Mesendoderm (in vitro differentiated cells): ENCODE measurements at regions not wholly inside any gene's neighbourhood (a gene's known extent, or its start where the extent isn't known, plus 50 kb on each side); places are given as distances from the start of the nearest gene placed in this dataset.

Experiments used
- DNase-seq: peaks from one replicate; pipeline ENCODE4 v3.0.0; 2013
- H2AK5ac ChIP-seq: 2 replicates; pipeline ENCODE4 v1.6.1; 2013; ENCODE audit warnings: low read length, inconsistent platforms
- H2BK120ac ChIP-seq: 2 replicates; pipeline ENCODE4 v1.6.1; 2013; ENCODE audit warnings: low read depth, mild to moderate bottlenecking, low read length, moderate library complexity, mixed read lengths
- H2BK15ac ChIP-seq: replicated peaks from 2 replicates; pipeline ENCODE4 v1.6.1; 2013; ENCODE audit warnings: low read depth, mild to moderate bottlenecking, moderate library complexity
- H2BK5ac ChIP-seq: 2 replicates; pipeline ENCODE4 v1.6.1; 2013; ENCODE audit warnings: low read length, inconsistent platforms
- H3K18ac ChIP-seq: 2 replicates; pipeline ENCODE4 v1.6.1; 2013; ENCODE audit warnings: mild to moderate bottlenecking, low read length, mixed read lengths
- H3K23ac ChIP-seq: one replicate; pipeline ENCODE4 v1.6.1; 2013; ENCODE audit warnings: low read length
- H3K27ac ChIP-seq: 2 replicates; pipeline ENCODE4 v1.5.1; 2013; ENCODE audit warnings: low read depth, mild to moderate bottlenecking, inconsistent platforms, low read length, moderate library complexity
- H3K27me3 ChIP-seq: 2 replicates; pipeline ENCODE4 v1.6.1; 2013; ENCODE audit warnings: low read length, control low read depth, mild to moderate bottlenecking, inconsistent platforms; ENCODE audit not compliant: insufficient read depth, poor library complexity
- H3K36me3 ChIP-seq: 2 replicates; pipeline ENCODE4 v1.6.1; 2013; ENCODE audit warnings: low read length, inconsistent platforms; ENCODE audit not compliant: control insufficient read depth, insufficient read depth
- H3K4ac ChIP-seq: one replicate; pipeline ENCODE4 v1.6.1; 2013; ENCODE audit warnings: low read depth, mild to moderate bottlenecking, low read length, moderate library complexity
- H3K4me1 ChIP-seq: 2 replicates; pipeline ENCODE4 v1.6.1; 2013; ENCODE audit warnings: low read depth, low read length, inconsistent platforms; ENCODE audit not compliant: control insufficient read depth
- H3K4me2 ChIP-seq: 2 replicates; pipeline ENCODE4 v1.6.1; 2013; ENCODE audit warnings: low read length
- H3K4me3 ChIP-seq: 2 replicates; pipeline ENCODE4 v1.5.1; 2013; ENCODE audit warnings: mild to moderate bottlenecking, low read length
- H3K56ac ChIP-seq: one replicate; pipeline ENCODE4 v1.6.1; 2013; ENCODE audit warnings: low read length
- H3K79me1 ChIP-seq: 2 replicates; pipeline ENCODE4 v1.6.1; 2013; ENCODE audit warnings: low read length, inconsistent platforms
- H3K79me2 ChIP-seq: 2 replicates; pipeline ENCODE4 v1.6.1; 2013; ENCODE audit warnings: mild to moderate bottlenecking, low read length; ENCODE audit not compliant: control insufficient read depth, insufficient read depth
- H3K9ac ChIP-seq: 2 replicates; pipeline ENCODE4 v1.6.1; 2013; ENCODE audit warnings: low read length, inconsistent platforms
- H4K5ac ChIP-seq: one replicate; pipeline ENCODE4 v1.6.1; 2013; ENCODE audit warnings: low read length
- H4K8ac ChIP-seq: one replicate; pipeline ENCODE4 v1.6.1; 2013; ENCODE audit warnings: low read depth, mild to moderate bottlenecking, control low read depth, low read length, moderate library complexity
- WGBS: extraction: QIAGEN DNeasy Blood & Tissue Kit; methylation state at CpG from one replicate; pipeline ENCODE4 v1.1.7; 2013; ENCODE audit warnings: low lambda C conversion rate, missing lambda C conversion rate; ENCODE audit not compliant: insufficient coverage; ENCODE audit errors: extremely low coverage; 5-methylcytosine and 5-hydroxymethylcytosine counted together

- Histone ChIP-seq H3K4me3 (no peak overlapping the region), H3K4ac (no peak overlapping the region), H3K36me3 (no peaks in the 10 kb centered on the region), H3K4me1 (no peaks in the 10 kb centered on the region), H4K8ac (no peak overlapping the region), H3K4me2 (no peak overlapping the region), H2BK15ac (no peak overlapping the region), H3K27me3 (no peaks in the 10 kb centered on the region), H3K79me2 (no peaks in the 10 kb centered on the region), H2AK5ac (no peak overlapping the region), H3K56ac (no peak overlapping the region), H3K27ac (no peak overlapping the region), H2BK120ac (no peak overlapping the region), H3K9ac (no peak overlapping the region), H3K79me1 (no peaks in the 10 kb centered on the region), H3K23ac (no peak overlapping the region), H3K18ac (no peak overlapping the region), H4K5ac (no peak overlapping the region), H2BK5ac (no peak overlapping the region)
- no peak for DNase-seq
- no CpG with 5 or more reads among the region's 3 CpGs for WGBS
Observed at GRCh38 chr14:61950340-61950739, 188.1 kb downstream of the SNAPC1 start.

- Histone ChIP-seq H3K18ac (no peak overlapping the region), H3K4me1 (no peaks in the 10 kb centered on the region), H4K5ac (no peak overlapping the region), H3K56ac (no peak overlapping the region), H3K9ac (no peak overlapping the region), H2AK5ac (no peak overlapping the region), H3K27ac (no peak overlapping the region), H2BK5ac (no peak overlapping the region), H3K4me2 (no peak overlapping the region), H3K4me3 (no peak overlapping the region), H3K79me2 (no peaks in the 10 kb centered on the region), H3K79me1 (no peaks in the 10 kb centered on the region), H3K4ac (no peak overlapping the region), H4K8ac (no peak overlapping the region), H3K23ac (no peak overlapping the region), H2BK15ac (no peak overlapping the region), H2BK120ac (no peak overlapping the region), H3K36me3 (no peaks in the 10 kb centered on the region), H3K27me3 (no peaks in the 10 kb centered on the region)
- no peak for DNase-seq
- no CpG with 5 or more reads among the region's 1 CpG for WGBS
Observed at GRCh38 chr14:61953602-61954001, 191.4 kb downstream of the SNAPC1 start.

GRCh38 chr14:61954306-61954705, 192.1 kb downstream of the SNAPC1 start:
- Histone ChIP-seq H3K18ac (no peak overlapping the region), H2BK5ac (no peak overlapping the region), H3K23ac (no peak overlapping the region), H3K27ac (no peak overlapping the region), H3K27me3 (no peaks in the 10 kb centered on the region), H3K4me1 (no peaks in the 10 kb centered on the region), H3K79me2 (no peaks in the 10 kb centered on the region), H4K5ac (no peak overlapping the region), H3K4me2 (no peak overlapping the region), H3K9ac (no peak overlapping the region), H2AK5ac (no peak overlapping the region), H2BK15ac (no peak overlapping the region), H2BK120ac (no peak overlapping the region), H3K4me3 (no peak overlapping the region), H3K4ac (no peak overlapping the region), H3K36me3 (no peaks in the 10 kb centered on the region), H4K8ac (no peak overlapping the region), H3K79me1 (no peaks in the 10 kb centered on the region), H3K56ac (no peak overlapping the region)
- no peak for DNase-seq
- WGBS, result no CpG with 5 or more reads among the region's 3 CpGs

DNA sequence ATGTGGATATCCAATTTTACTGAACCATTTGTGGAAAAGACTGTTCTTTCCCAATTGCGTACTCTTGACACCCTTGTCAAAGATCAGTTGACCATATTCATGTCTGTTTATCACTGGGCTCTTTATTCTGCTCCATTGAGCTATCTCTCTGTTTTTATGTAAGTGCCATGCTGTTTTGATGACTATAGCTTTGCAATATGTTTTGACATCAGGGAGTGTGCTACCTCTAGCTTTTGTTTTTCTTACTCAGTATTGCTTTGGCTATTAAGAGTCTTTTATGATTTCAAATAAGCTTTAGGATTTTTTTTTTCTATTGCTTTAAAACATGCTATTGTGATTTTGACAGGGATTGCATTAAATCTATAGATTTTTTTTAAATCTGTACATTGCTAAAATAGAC, 194.3 kb downstream of the SNAPC1 start:
- Histone ChIP-seq H3K9ac (no peak overlapping the region), H2BK5ac (no peak overlapping the region), H3K18ac (no peak overlapping the region), H3K4me1 (no peaks in the 10 kb centered on the region), H3K27me3 (no peaks in the 10 kb centered on the region), H3K27ac (no peak overlapping the region), H3K4me3 (no peak overlapping the region), H3K56ac (no peak overlapping the region), H2BK15ac (no peak overlapping the region), H2BK120ac (no peak overlapping the region), H2AK5ac (no peak overlapping the region), H3K79me1 (no peaks in the 10 kb centered on the region), H3K4ac (no peak overlapping the region), H3K36me3 (no peaks in the 10 kb centered on the region), H4K8ac (no peak overlapping the region), H4K5ac (no peak overlapping the region), H3K79me2 (no peaks in the 10 kb centered on the region), H3K4me2 (no peak overlapping the region), H3K23ac (no peak overlapping the region)
- no CpG with 5 or more reads among the region's 1 CpG for whole genome bisulfite sequencing
- DNase-seq, result no peak

- Histone ChIP-seq H2AK5ac (no peak overlapping the region), H2BK120ac (no peak overlapping the region), H3K4me3 (no peak overlapping the region), H3K27me3 (no peaks in the 10 kb centered on the region), H3K56ac (no peak overlapping the region), H4K5ac (no peak overlapping the region), H3K18ac (no peak overlapping the region), H3K4me2 (no peak overlapping the region), H3K4me1 (no peaks in the 10 kb centered on the region), H3K27ac (no peak overlapping the region), H3K79me2 (no peaks in the 10 kb centered on the region), H2BK5ac (no peak overlapping the region), H3K23ac (no peak overlapping the region), H4K8ac (no peak overlapping the region), H2BK15ac (no peak overlapping the region), H3K79me1 (no peaks in the 10 kb centered on the region), H3K9ac (no peak overlapping the region), H3K4ac (no peak overlapping the region), H3K36me3 (no peaks in the 10 kb centered on the region)
- no peak for DNase-seq
- WGBS, result no CpG with 5 or more reads among the region's 2 CpGs
Observed at GRCh38 chr14:61959348-61959747, 197.1 kb downstream of the SNAPC1 start.

DNA sequence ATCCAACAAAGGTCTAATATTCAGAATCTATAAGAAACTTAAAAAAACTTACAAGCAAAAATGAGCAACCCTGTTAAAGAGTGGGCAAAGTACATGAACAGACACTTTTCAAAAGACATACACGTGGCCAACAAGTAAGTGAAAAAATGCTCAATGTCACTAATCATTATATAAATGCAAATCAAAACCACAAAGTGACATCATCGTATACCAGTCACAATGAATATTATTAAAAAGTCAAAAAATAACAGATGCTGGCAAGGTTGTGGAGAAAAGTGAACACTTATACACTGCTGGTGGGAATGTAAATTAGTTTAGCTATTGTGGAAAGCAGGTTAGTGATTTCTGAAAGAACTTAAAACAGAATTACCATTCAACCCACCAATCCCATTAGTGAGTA, 199.1 kb downstream of the SNAPC1 start:
- Histone ChIP-seq H3K36me3 (no peaks in the 10 kb centered on the region), H3K4me3 (no peak overlapping the region), H3K18ac (no peak overlapping the region), H3K56ac (no peak overlapping the region), H3K4me1 (no peaks in the 10 kb centered on the region), H4K5ac (no peak overlapping the region), H3K9ac (no peak overlapping the region), H2BK120ac (no peak overlapping the region), H3K27me3 (no peaks in the 10 kb centered on the region), H3K4ac (no peak overlapping the region), H2BK5ac (no peak overlapping the region), H3K79me2 (no peaks in the 10 kb centered on the region), H2BK15ac (no peak overlapping the region), H4K8ac (no peak overlapping the region), H3K79me1 (no peaks in the 10 kb centered on the region), H3K23ac (no peak overlapping the region), H2AK5ac (no peak overlapping the region), H3K4me2 (no peak overlapping the region), H3K27ac (no peak overlapping the region)
- no peak for DNase-seq
- no CpG with 5 or more reads among the region's 2 CpGs for WGBS
